WI38 (cell line): ENCODE measurements at regions not wholly inside any gene's neighbourhood (a gene's known extent, or its start where the extent isn't known, plus 50 kb on each side); places are given as distances from the start of the nearest gene placed in this dataset.
A peak's percentile ranks its signal among the peaks of the same experiment; 100 is the strongest.

Source experiments
- H3K4me3 ChIP-seq: 2 replicates; pipeline ENCODE4 v1.5.1; 2011; ENCODE audit warnings: low read depth, mild to moderate bottlenecking, control low read depth, low read length
- TF ChIP-seq, protein P1 (sequence below): IDR thresholded peaks from 2 replicates; pipeline ENCODE4 v1.5.1; 2012; ENCODE audit warnings: low read depth, mild to moderate bottlenecking, control low read depth, low read length

DNA sequence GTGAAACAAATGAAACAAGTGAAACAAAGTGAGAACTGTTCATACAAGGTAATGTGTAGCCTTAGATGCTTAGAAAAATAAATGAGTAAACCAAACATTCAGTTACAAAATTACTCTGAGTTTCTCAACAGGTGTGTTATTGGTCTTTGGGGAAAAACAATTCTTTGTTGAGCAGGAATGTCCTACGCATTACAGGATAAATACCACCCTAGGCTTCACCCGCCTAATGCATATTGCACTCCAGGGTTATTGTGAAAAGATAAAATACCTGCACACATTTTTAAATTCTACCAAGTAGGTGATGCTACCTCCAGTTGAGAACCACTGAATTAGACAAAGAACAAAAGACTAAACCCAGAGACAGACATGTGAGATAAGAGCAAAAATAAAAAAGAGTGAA lies 72.2 kb downstream of the ADAMTS1 start:
- no peak overlapping the region for H3K4me3 ChIP-seq
- TF ChIP-seq, protein P1, sequence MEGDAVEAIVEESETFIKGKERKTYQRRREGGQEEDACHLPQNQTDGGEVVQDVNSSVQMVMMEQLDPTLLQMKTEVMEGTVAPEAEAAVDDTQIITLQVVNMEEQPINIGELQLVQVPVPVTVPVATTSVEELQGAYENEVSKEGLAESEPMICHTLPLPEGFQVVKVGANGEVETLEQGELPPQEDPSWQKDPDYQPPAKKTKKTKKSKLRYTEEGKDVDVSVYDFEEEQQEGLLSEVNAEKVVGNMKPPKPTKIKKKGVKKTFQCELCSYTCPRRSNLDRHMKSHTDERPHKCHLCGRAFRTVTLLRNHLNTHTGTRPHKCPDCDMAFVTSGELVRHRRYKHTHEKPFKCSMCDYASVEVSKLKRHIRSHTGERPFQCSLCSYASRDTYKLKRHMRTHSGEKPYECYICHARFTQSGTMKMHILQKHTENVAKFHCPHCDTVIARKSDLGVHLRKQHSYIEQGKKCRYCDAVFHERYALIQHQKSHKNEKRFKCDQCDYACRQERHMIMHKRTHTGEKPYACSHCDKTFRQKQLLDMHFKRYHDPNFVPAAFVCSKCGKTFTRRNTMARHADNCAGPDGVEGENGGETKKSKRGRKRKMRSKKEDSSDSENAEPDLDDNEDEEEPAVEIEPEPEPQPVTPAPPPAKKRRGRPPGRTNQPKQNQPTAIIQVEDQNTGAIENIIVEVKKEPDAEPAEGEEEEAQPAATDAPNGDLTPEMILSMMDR, result no peak

DNA sequence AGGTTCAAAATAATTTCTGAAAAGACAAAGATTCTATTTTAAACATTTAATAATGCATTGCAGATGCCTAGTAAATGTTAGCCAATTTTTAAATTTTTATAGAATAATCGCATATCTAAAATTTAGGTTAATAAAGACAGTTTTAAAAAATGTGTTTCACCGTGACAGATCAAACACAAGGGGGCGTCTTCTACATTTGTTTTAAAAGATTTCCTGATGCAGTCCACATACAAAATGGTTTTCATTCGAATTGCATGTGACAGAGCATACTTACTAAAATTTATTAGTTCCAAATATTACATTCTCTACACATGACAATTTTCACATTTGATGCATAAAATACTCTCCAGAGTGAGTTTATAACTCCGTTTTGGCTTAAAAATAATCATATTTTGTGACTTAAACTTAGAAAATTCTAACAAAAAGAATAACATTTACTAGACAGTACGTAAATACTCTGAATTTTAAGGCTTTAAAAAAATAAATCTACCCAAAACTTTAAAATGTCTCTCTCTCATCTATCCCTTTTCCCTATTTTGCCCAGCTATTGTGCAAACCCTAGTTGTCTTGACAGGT lies 75.5 kb downstream of the ADAMTS1 start:
- H3K4me3 ChIP-seq, result no peak overlapping the region
- TF ChIP-seq, protein P1, result peak; percentile 26; the same call in 1 of the 2 replicates

DNA sequence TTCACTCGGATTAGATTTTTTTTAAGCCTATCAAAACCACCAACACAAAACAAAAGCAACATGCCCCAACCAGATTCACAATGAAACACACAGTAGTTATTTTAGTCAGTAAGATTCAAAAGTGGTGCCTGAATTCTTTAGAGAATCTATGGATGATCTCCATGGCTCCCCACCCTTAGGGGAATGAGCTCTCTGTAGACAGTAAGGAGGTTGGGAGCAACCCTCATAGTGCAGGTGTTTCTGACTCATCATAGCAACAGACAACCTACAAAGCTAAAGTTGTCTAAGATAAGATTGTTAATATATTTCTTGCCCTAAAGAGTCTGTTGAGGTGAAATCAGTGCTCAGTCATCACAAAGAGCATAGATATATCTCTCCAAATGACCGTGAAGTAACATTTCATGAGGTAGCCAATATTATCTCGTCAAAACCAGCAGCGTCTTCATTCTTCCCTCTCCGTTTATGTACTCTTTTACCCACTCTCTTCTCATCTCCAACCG lies 78.3 kb downstream of the ADAMTS1 start:
- H3K4me3 ChIP-seq, result no peak overlapping the region
- TF ChIP-seq, protein P1, result no peak

DNA sequence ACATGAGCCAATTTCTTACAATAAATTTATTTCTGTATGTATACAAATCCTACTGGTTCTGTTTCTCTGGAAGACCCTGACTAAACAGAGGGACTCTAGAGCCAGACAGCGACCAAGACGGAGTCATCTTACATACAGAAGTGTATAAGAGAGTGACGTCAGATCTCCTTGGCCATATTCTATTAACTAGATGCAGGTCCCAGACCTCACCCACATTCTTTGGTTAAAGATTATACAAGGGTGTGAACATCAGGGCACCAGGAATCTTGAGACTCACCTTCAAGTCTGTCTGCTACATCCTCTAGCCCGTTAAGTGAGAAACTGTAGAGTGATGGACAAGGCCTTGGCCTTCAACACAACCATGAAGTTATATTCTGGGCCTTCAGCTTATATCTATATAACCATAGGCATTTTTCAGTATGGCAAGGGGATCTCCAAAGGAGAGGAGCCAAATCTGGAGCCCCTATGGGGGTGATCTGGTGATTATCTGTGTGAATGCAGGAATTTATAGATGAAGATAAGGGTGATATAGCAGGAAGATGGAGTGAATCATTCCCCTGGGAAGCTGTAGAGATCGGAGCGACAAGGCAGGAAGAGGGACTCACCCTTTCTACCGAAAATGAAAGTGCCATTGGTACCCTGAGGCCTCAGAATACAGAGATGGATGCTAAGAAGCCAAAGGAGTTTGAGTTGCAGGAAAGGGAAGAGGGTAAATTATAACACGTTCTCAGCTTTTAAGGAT lies 83.9 kb downstream of the ADAMTS1 start:
- TF ChIP-seq, protein P1, result no peak
- H3K4me3 ChIP-seq, result no peak overlapping the region

DNA sequence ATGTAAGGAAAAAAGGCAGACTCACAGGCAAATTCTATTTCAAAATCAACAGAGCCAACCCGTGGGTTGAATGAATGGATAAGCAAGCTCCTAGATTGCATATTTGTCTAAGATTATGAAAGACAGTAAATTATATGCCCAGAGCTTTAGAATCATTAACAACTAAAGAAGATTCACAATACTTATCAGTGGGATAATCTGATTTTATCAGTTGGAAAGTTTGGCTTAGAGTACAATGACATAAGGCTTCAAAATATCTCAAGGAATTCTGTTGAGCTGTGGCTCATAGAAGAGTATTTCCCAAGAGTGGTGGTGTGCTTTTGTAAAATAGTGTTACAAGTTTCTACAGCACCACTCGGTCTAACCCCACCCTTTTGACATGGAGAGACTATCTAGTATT lies 85.5 kb downstream of the ADAMTS1 start:
- no peak overlapping the region for H3K4me3 ChIP-seq
- TF ChIP-seq, protein P1, result no peak

DNA sequence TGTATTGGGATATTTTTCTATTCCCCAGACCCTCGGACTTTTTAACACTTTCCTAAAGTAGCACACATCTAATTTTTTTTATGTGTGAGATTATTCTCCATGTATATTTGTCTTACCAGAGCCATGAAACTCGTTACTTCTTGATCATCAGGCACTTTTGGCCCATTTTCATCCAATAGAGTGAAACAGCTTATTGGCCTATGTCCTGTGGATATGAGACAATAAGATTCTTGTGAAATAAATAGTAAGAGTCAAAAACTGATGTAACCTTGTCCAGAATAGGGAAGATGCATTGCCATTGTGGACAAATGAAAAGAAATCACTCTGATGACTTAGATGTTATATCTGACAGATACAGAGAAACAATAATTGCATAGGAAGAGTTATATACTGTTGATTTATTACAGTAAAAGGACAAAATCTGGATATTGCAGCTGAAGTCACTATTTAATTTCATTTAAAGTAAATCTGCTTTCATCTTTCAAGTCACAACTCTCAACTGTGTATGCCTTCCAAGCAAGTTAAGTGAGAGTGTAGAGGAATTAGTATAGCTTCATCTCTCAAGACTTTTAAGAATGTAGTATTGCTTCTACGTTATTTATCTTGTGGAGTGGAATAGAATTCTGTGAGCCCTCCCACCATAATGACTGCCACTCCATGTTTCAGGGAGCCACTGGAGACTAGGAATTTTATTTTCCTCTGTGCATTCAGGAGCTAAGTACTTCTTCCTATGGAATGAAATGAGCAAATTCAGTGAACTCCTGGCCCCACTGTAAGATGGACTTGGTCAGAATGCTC lies 86.9 kb downstream of the ADAMTS1 start:
- TF ChIP-seq, protein P1, result no peak
- no peak overlapping the region for H3K4me3 ChIP-seq
